Neutrophil (primary cell): ENCODE measurements at regions not wholly inside any gene's neighbourhood (a gene's known extent, or its start where the extent isn't known, plus 50 kb on each side); places are given as distances from the start of the nearest gene placed in this dataset.

Source experiments
- H3K27ac ChIP-seq: fragments of 200-600 bp; sonication (generic); 2 replicates; pipeline ENCODE4 v1.5.1; 2016; ENCODE audit warnings: mild to moderate bottlenecking, moderate library complexity
- H3K27me3 ChIP-seq: fragments of 200-600 bp; sonication (generic); 2 replicates; pipeline ENCODE4 v1.6.0; 2016; ENCODE audit warnings: mild to moderate bottlenecking
- H3K36me3 ChIP-seq: fragments of 200-600 bp; sonication (generic); 2 replicates; pipeline ENCODE4 v1.5.1; 2017
- H3K4me1 ChIP-seq, 2 experiments: fragments of 200-600 bp in 1 of 2; sonication (generic) in 1 of 2; 1 replicate in 1 of 2; 2 replicates in 1 of 2; pipeline versions ENCODE4 v1.5.1 to v1.6.1; 2013 to 2016; ENCODE audit warnings: low read depth in 1 of 2, low read length in 1 of 2, mild to moderate bottlenecking in 1 of 2, moderate library complexity in 1 of 2; ENCODE audit not compliant: control insufficient read depth in 1 of 2, insufficient read depth in 1 of 2
- H3K4me3 ChIP-seq, 2 experiments: fragments of 200-600 bp in 1 of 2; sonication (generic) in 1 of 2; 1 replicate in 1 of 2; 2 replicates in 1 of 2; pipeline ENCODE4 v1.5.1; 2013 to 2016; ENCODE audit warnings: low read depth in 1 of 2, low read length in 1 of 2, mild to moderate bottlenecking in 1 of 2, moderate library complexity in 1 of 2
- H3K9me3 ChIP-seq: fragments of 200-600 bp; sonication (generic); 2 replicates; pipeline ENCODE4 v1.5.1; 2016
- TF ChIP-seq, protein P1 (sequence below): fragments of 200-600 bp; sonication (generic); IDR thresholded peaks from 2 replicates; pipeline ENCODE4 v1.5.1; 2016; ENCODE audit warnings: antibody characterized with exemption

DNA sequence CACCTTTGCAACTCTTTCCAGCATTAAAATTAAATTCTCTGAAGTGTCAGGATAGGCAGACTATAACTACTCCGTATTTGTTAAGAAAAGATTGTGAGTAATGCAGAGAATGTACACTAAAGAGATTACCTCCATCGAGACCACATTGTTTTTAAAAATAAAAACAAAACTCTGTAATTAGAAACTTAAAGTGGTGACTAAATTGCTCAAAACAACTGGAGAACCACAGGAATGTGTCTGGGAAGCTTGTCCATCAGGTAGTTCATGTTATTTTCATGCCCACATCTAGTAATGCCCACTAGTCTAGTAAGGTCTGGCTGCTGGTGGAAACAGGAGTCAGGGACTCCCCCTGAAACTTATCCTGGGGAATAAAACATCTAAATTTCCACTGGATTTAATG is 103.0 kb upstream of the FOXQ1 start:
- H3K4me1 ChIP-seq = no peaks in the 10 kb centered on the region
- no peak overlapping the region for H3K4me3 ChIP-seq
- TF ChIP-seq, protein P1, sequence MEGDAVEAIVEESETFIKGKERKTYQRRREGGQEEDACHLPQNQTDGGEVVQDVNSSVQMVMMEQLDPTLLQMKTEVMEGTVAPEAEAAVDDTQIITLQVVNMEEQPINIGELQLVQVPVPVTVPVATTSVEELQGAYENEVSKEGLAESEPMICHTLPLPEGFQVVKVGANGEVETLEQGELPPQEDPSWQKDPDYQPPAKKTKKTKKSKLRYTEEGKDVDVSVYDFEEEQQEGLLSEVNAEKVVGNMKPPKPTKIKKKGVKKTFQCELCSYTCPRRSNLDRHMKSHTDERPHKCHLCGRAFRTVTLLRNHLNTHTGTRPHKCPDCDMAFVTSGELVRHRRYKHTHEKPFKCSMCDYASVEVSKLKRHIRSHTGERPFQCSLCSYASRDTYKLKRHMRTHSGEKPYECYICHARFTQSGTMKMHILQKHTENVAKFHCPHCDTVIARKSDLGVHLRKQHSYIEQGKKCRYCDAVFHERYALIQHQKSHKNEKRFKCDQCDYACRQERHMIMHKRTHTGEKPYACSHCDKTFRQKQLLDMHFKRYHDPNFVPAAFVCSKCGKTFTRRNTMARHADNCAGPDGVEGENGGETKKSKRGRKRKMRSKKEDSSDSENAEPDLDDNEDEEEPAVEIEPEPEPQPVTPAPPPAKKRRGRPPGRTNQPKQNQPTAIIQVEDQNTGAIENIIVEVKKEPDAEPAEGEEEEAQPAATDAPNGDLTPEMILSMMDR = no peak
- H3K27ac ChIP-seq = no peak overlapping the region
- H3K9me3 ChIP-seq = no peaks in the 10 kb centered on the region
- H3K36me3 ChIP-seq = no peaks in the 10 kb centered on the region
- H3K27me3 ChIP-seq = peaks cover 19% of the 10 kb centered on the region

DNA sequence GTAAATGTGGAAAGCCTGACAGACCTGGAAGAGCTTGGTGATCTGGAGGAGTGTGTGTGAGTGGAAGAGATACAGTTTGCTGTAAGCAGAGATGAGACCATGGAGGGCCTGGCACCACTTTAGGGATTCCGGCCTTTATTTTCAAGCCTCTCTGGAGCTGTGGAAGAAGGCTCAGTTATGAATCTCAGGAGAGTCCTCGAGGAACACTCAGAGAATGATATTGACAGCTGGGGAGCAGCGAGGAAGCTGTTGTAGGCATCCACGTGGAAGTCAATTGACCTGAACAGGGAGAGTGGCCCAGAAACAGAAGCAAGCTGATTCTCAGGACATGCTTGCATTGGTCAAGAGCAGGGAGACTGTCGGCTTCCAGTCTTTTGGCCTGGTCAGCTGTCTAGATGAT is 108.4 kb upstream of the FOXQ1 start:
- Histone ChIP-seq H3K4me3 (no peak overlapping the region), H3K36me3 (no peaks in the 10 kb centered on the region), H3K9me3 (no peaks in the 10 kb centered on the region), H3K27ac (no peak overlapping the region), H3K4me1 (no peaks in the 10 kb centered on the region), H3K27me3 (peaks cover under 1% of the 10 kb centered on the region)
- TF ChIP-seq, protein P1 = no peak

DNA sequence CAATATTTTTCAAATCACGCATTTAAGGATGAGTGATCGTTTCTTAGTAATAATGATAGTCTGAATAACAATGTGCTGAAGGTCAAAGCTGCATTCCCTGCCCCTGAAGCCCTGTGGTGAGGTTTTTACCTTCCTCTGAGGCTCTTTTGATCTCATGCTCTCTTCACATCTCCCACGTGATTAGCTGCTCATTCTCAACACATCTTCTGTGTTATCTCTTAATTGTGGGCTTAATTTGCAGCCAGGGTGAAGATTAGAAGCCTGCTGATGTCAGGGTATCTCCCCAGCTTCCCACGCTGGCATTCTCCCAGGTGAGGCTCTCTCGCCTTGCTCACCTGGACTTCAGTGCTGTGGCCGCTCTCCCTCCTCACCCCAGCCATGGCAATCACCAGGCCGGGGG is 109.7 kb upstream of the FOXQ1 start:
- no peaks in the 10 kb centered on the region for H3K4me1 ChIP-seq
- TF ChIP-seq, protein P1 = no peak
- H3K27ac ChIP-seq = no peak overlapping the region
- H3K4me3 ChIP-seq = no peak overlapping the region
- no peaks in the 10 kb centered on the region for H3K27me3 ChIP-seq
- H3K9me3 ChIP-seq = no peaks in the 10 kb centered on the region
- H3K36me3 ChIP-seq = no peaks in the 10 kb centered on the region

DNA sequence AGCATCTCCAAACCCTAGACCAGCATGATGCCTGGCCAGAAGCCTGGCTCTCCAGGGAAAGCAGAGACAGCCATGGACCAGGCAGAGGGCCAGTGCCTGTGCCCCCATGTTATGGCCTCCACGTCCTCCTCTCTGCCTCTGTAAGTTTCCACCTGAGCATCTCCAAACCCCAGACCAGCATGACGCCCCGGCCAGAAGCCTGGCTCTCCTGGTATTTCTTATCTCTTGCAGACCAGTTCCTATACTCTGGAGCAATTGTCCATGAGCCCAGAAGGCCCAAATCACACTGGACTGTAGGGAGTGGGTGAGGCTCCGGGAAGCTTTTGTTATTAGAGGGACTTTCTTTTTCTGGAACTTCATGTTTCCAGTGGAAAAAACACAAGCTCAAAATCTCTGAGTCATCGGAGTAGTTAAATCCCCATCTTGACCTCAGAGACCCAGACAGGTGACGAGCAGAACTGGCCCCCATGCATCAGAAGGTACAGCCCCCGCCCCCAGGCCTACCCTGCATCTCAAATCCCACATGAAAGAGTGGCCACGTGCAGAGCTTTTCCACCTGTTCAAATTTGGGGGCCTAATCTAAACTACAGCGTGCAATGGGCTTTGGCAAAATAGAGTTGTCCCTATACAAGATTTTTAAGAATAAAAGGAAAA is 110.2 kb upstream of the FOXQ1 start:
- no peaks in the 10 kb centered on the region for H3K27me3 ChIP-seq
- no peak overlapping the region for H3K4me3 ChIP-seq
- TF ChIP-seq, protein P1 = no peak
- no peak overlapping the region for H3K27ac ChIP-seq
- no peaks in the 10 kb centered on the region for H3K4me1 ChIP-seq
- no peaks in the 10 kb centered on the region for H3K36me3 ChIP-seq
- no peaks in the 10 kb centered on the region for H3K9me3 ChIP-seq

DNA sequence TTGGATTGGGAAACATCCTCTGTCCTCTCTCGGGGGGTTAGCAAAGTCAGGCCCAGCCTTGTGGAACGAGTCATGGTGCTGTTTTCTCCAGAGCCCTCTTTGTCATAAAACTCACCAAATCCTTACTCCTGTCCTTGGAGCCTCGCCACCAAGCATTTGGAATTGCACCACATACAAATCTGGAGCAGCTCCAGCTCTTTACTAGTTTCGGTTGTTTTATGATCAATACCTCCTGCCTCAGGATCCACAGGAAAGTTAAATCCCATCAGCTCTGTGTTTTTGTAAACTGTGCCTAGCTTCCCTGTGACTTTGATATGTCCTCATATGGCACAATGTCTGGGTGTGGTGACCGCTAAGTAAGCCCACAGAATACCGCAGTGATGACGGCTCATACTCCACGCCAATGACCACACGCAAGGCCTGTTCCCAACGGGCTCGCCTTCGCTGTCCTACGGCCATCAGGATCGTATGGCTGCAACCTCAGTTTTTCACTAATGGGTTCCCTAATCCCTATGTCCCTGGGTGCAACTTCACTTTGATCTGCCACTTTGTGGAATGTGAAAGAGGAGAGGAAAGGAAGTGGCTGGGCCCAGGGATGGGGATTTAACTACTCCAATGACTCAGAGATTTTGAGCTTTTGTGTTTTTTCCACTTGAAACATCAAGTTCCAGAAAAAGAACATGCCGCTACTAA is 111.3 kb upstream of the FOXQ1 start:
- no peaks in the 10 kb centered on the region for H3K36me3 ChIP-seq
- no peaks in the 10 kb centered on the region for H3K27me3 ChIP-seq
- no peak overlapping the region for H3K4me3 ChIP-seq
- no peak overlapping the region for H3K27ac ChIP-seq
- TF ChIP-seq, protein P1 = no peak
- no peaks in the 10 kb centered on the region for H3K9me3 ChIP-seq
- H3K4me1 ChIP-seq = no peaks in the 10 kb centered on the region
